GM06990 (cell line): ENCODE measurements at regions not wholly inside any gene's neighbourhood (a gene's known extent, or its start where the extent isn't known, plus 50 kb on each side); places are given as distances from the start of the nearest gene placed in this dataset.

Experiments
- DNase-seq: peaks from one replicate; pipeline ENCODE4 v3.0.0-alpha.2; 2011; ENCODE audit not compliant: insufficient read length; ENCODE audit errors: extremely low read depth
- H3K27me3 ChIP-seq: replicated peaks from 2 replicates; pipeline ENCODE4 v1.6.0; 2011; ENCODE audit warnings: low read length; ENCODE audit not compliant: control insufficient read depth, insufficient read depth
- H3K36me3 ChIP-seq: 2 replicates; pipeline ENCODE4 v1.5.1; 2011; ENCODE audit warnings: low read length; ENCODE audit not compliant: control insufficient read depth, insufficient read depth
- H3K4me3 ChIP-seq: replicated peaks from 2 replicates; pipeline ENCODE4 v1.5.1; 2011; ENCODE audit warnings: low read depth, mild to moderate bottlenecking, control low read depth, low read length
- TF ChIP-seq, protein P1 (sequence below): IDR thresholded peaks from 2 replicates; pipeline ENCODE4 v1.5.1; 2011; ENCODE audit warnings: low read length, control low read depth, mild to moderate bottlenecking, inconsistent platforms; ENCODE audit not compliant: insufficient read depth, poor library complexity, severe bottlenecking

- TF ChIP-seq, protein P1, sequence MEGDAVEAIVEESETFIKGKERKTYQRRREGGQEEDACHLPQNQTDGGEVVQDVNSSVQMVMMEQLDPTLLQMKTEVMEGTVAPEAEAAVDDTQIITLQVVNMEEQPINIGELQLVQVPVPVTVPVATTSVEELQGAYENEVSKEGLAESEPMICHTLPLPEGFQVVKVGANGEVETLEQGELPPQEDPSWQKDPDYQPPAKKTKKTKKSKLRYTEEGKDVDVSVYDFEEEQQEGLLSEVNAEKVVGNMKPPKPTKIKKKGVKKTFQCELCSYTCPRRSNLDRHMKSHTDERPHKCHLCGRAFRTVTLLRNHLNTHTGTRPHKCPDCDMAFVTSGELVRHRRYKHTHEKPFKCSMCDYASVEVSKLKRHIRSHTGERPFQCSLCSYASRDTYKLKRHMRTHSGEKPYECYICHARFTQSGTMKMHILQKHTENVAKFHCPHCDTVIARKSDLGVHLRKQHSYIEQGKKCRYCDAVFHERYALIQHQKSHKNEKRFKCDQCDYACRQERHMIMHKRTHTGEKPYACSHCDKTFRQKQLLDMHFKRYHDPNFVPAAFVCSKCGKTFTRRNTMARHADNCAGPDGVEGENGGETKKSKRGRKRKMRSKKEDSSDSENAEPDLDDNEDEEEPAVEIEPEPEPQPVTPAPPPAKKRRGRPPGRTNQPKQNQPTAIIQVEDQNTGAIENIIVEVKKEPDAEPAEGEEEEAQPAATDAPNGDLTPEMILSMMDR = no peak
- DNase-seq = no peak
- Histone ChIP-seq H3K36me3 (no peaks in the 10 kb centered on the region), H3K4me3 (no peak overlapping the region), H3K27me3 (no peaks in the 10 kb centered on the region; the same call in 1 of the 2 replicates)
These were observed 70.2 kb downstream of the HRH4 start for GRCh38 chr18:24530630-24531111.

- TF ChIP-seq, protein P1 = no peak
These were observed 73.8 kb downstream of the HRH4 start for GRCh38 chr18:24534271-24534670.

GRCh38 chr18:24534737-24535136 is 74.3 kb downstream of the HRH4 start:
- TF ChIP-seq, protein P1 = no peak
- no peaks in the 10 kb centered on the region; the same call in 1 of the 2 replicates for H3K27me3 ChIP-seq
- DNase-seq = no peak
- H3K4me3 ChIP-seq = no peak overlapping the region
- no peaks in the 10 kb centered on the region for H3K36me3 ChIP-seq

More at GRCh38 chr18:24534271-24534670, 73.8 kb downstream of the HRH4 start:
- Histone ChIP-seq H3K36me3 (no peaks in the 10 kb centered on the region), H3K4me3 (no peak overlapping the region), H3K27me3 (no peaks in the 10 kb centered on the region; the same call in 1 of the 2 replicates)
- no peak for DNase-seq

DNA sequence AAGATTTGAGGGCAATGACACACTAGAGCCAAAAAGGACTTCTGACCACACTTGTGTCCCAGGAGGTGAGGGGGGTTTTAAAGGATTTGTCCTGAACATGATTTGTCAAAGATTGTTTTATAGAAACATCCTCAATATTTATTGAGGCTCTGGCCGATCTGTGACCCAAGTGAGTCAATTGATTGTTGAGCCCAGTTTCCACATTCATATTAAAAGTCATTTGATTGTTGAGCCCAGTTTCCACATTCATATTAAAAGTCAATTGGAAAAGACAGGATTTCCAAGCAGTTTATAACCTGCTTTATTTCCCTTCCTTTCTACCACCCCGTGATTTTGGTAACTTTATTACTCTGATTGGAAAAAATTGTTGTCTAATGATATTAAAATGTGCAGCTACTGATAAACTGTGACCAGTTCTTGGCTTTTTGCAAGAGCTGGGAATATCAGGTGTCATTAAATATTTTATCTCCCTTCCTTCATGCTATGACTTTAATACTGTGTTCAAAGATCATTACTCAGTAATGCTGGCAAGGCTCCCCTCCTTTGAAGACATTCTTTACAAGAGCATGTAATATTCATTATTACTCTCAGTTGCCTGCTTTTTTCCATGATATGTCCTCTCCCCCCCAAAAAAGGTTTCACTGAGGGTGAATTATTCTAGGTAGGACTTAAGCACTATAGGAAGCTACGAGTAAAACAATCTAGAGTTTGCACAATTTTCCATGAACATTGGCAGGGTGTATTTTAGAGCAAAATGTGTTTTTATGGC is 75.3 kb downstream of the HRH4 start:
- Histone ChIP-seq H3K4me3 (no peak overlapping the region), H3K36me3 (no peaks in the 10 kb centered on the region), H3K27me3 (no peaks in the 10 kb centered on the region)
- no peak for DNase-seq
- TF ChIP-seq, protein P1 = no peak

DNA sequence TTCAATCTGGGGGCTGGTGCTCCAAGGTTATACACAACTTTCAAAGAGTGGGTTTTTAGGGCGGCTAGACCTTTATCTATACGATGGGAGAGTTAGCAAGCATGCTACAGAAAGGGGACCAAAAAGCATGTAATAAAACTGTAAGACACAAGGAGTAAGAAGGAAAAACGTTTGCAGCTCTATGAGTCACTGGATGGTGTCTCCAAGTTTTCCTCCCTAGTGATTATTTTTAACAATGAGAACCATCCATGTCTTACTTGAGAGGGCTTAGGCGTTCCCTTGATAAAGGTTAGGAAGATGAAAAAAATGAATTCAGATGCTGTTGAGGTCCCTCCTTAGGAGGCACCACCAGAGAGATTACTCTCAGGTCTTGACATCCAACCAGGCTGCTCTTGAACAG is 75.9 kb downstream of the HRH4 start:
- TF ChIP-seq, protein P1 = no peak
- DNase-seq = no peak
- no peaks in the 10 kb centered on the region for H3K36me3 ChIP-seq
- H3K4me3 ChIP-seq = no peak overlapping the region
- no peaks in the 10 kb centered on the region for H3K27me3 ChIP-seq

GRCh38 chr18:24536834-24537233 is 76.4 kb downstream of the HRH4 start:
- Histone ChIP-seq H3K4me3 (no peak overlapping the region), H3K36me3 (no peaks in the 10 kb centered on the region), H3K27me3 (no peaks in the 10 kb centered on the region)
- DNase-seq = no peak
- TF ChIP-seq, protein P1 = no peak
